Esophagus mucosa (tissue), 1 donor: ENCODE measurements at regions not wholly inside any gene's neighbourhood (a gene's known extent, or its start where the extent isn't known, plus 50 kb on each side); places are given as distances from the start of the nearest gene placed in this dataset.
A peak's percentile ranks its signal among the peaks of the same experiment; 100 is the strongest.
"Not testable (repeated sequence)": the region's sequence is repeated elsewhere in the genome, so short reads cannot be mapped to it uniquely, and the experiment has no call there.

ENCODE experiments used
- ATAC-seq: fragments of 200-7000 bp; cut with Tn5 transposase; one replicate; pipeline ENCODE4 v1.9.1; 2020
- donor health status: DM: yes; HTN: yes; CAD: no.

DNA sequence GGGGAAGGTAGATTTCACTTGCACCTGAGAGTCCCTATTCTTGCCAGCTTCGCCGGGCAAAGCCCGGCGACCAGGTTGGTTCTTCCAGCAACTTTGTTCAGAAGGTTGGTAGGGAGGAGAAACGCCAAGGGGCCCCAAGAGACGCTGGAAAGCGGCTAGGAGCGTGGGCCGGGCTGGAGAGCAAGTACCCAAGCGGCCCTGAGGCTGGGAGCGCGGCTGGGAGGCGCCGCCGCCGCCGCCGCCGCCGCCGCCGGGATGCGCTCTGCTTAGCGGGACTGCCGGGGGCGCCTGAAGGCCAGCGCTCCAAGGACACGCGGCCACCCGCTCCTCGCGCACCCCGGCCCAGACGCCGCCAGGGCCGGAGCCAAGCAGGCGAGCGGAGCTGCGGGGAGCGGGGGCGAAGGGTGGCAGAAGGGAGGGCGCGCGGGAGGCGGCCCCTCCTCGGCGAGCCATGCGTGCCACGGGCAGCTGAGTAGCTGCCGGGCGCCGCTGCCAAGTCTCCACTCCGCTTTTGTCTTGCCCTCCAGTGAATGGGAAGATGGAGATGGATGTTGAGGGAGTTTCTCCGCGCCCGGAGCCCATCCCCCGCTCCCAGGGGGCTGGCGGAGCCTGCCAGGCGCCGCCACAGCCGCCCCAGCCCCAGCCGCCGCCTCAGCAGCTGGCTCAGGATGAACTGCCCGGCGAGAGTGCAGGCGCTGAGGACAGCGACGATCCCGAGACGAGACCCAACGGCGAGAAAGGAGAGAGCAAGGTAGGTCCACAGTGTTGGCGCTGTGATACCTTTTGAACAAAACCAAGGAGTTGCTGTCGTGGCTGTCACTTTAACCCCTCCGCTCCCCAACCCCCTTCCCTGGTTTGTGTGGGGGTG lies 227.4 kb upstream of the AZI2 start:
- ATAC-seq = peak; percentile 33

DNA sequence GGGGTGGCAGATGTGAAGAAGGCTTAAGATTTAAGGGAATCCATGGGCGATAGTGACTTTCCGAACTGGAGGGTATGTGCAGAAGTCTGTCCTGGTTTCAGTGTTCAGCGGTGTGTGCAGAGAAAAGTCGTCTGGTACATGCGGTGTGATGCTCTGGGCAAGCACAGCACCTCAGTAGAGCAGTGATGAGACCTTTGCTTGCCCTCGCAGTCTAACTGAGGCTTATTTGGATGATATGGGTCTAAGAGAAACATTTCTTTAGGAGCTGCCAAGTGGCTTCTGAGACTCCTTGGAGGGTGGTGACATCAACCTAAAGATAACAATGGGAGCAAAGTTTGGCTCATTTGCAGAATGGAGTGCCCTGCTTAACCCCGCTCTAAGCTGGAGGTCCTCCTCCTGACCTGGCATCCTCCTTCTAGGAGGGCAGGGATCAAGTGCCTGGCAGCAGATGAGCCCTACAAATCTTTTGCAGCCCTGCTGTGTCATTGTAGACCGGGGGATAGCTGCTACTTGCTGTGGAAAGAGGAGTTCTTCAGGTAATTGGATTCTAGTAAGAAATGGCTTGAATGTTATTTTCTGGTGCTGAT lies 228.1 kb upstream of the AZI2 start:
- ATAC-seq = no peak

DNA sequence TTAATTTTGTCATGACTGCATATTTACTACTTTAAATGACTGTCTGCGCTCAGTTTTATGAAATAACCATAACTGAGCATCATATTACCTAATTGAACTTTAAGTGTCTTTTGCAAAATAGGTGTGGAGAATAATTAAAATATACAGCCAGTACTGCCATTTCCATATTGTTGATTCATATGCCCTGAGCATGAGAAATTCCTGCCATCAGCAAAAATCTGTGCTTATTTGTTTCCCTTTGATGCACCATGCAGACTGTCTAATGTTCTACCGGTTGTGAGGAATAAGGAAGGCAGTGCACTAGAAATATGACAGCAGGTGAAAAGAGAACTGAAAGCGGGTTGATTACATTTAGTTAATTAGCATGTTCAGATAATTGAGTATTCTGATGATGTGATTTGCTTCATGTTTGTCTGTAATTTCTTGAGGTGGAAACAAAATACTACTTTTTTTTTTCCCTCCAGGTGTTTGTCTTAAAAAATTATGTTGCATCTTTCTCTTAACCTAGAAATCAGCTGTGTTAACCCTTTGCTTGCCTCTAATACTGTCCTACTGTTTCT lies 229.4 kb upstream of the AZI2 start:
- ATAC-seq = no peak

DNA sequence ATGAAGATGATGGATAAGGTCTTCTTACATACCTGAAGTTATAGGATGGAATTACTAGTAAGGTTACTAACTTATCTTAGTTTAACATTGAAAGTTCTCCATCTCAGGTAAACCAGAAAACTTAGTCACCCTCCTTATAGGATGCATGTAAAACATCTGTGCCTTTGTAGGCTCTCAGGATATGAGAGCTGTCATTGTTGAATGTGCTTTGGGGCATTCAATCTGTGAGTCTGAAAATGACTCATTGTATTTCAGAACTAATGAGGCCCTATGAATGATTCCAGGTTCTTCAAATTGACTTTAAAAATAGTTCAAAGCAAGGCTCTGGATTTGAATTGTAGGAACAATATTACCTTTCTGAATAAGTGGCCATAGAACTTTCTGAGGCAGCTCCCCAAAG lies 237.7 kb upstream of the AZI2 start:
- ATAC-seq = no peak

DNA sequence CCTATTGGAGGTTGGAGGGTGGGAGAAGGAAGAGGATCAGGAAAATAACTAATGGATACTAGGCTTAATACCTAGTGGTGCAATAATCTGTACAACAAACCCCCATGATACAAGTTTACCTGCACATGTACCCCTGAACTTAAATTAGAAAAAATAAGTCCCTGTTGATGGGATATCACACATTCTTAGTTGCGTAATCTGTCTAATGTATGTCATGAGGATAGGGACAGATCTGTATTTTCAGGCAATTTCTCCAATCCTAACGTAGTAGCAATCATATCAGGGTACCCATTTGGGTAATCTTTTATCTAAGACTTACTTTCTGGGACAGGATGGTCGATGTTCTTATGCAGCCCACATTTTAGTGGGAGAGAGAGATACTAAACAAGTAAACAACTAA lies 239.1 kb upstream of the AZI2 start:
- no peak for ATAC-seq

DNA sequence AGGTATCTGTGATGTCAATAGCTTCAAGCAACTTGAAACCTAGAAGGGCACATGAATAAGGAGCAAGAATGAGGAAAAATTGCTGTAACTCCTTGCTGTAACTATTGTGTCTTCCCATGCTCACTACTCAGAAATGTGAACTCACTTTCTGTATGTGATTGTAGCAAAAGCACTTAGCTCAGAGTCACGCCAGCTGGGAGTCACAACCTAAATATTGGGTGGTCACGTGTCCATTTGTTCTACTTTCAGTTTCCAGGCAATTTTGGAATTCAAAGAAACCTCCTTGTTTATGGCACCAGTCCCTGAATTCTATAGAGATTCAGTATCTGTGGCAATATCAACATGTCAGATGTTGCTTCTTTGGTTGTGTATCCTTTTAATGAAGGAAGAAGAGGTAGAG lies 241.6 kb upstream of the AZI2 start:
- ATAC-seq = no peak

DNA sequence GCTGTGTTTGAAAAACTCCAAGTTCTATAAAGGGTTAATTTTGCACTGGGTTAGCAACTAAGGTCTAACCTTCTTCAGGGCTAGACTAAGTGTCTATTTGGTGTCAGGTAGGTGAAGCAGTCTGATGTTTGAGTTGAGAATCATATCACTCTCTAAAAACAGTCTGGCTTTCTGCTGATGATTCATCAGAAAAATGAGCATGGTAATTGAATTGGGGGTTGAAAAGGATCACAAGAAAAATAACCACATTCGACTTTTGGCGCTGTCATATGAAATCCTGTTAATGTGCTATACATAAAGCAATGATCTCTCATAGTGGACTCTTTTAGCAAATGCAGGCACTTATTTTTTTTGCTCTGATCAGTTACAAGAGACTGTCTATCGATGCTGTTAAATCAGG lies 242.2 kb upstream of the AZI2 start:
- ATAC-seq = no peak

DNA sequence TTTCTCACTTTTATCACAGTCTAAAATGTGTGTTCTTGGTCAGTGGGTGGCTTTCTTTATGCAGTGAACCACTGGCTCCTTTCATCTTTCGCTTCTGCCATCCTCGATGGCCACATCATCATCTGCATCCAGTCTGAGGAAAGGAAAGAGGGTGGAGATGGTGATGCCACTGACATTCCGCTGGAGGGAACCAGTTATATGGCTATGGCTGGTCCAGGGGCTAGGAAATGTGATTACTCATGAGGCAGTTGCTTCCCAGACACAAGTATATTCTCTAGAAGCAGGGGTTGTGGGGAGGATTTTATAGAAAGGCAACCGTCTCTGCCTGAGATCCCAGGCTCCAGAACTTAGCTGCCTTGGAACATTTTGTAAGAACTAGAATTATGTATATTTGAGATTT lies 246.7 kb upstream of the AZI2 start:
- no peak for ATAC-seq

DNA sequence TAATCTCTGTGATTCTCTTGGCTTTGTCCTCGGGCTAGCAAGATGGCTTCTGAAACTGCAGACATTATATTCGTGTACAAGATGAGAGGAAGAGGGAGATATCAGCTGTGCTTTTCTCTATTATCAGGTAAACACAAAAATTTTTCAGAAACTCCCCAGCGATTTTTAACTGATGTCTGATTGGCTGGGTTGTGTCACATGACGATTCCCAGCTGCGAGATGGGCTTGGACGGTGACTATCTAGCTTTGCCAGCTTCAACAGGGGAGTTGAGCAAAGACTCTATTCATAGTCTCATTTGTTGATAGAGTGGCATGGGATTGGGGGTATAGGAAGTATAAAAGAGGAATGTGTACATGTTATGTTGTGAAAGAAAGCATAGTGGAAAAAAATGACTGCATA lies 248.8 kb upstream of the AZI2 start:
- ATAC-seq = no peak

DNA sequence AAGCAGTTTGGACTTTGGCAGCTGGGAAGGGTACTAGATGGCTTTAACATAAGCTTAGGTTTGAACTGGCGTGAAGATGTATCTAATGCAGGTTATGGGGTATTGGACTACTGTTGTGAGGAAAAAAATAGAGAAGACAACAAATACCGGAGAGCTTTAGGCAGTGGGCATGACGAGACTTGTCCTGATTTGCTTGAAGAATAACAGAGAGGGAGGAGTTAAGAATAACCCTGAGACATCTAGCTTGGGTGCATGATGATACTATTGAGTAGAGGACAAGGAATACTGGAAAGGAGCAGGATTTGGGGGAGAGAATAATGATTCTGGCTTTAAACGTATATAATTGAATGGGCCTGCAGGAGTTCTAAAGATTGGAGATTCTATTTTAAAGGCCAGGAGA lies 249.5 kb upstream of the AZI2 start:
- ATAC-seq = no peak

DNA sequence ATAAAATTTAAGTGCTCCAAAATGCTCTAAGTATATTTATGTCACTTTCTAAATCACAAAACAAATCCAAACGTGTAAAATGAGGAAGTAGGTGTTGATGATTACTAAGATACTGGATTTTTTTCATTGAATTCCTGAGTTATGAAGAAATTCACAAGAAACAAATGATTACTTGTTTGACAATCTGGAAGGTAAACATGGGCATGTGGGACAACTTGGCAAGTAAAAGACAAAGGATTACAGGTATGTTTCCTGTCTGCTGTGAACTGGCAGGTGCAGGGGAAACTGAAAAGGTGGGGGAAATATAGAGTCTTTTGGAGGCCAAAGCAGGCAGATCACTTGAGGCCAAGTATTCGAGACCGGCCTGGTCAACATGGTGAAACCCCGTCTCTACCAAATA lies 252.7 kb upstream of the AZI2 start:
- no peak for ATAC-seq

DNA sequence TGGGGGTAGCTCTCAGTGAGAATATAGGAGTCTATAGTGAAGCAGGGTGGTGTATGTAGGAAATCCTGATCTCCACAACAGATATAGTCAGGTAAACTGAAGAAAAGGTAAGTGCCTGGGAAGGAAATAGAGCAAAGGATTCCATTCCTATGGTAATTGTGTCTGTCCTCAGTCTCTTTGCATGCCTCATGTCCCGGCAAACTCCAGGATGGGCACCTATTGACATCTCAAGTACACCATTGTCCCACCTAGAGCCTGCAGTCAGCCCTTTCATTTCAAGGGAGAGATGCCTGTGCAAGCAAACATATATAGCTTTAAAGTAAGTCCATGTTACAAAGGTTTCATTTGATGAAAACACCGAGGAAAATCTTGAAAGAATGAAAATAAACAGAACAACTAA lies 257.7 kb upstream of the AZI2 start:
- no peak for ATAC-seq

DNA sequence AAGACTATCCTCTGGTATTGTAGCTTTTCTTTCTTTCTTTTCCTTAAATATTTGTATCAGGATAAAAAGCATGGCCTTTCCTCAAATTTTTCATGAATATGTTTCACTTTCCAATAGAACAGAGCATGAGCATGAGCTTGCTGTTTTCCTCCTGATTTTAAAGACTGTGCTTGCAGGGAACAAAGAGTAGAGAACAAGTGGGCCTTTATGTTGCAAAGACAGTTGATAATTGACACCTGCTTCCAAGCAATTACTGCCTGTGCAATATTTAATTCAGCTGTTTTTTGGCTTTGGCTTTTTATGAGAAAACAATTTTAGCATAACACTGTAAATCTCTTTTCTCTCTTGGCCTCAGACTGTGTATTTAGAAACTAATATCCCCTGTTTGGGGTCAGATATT lies 263.6 kb upstream of the AZI2 start:
- ATAC-seq = no peak

DNA sequence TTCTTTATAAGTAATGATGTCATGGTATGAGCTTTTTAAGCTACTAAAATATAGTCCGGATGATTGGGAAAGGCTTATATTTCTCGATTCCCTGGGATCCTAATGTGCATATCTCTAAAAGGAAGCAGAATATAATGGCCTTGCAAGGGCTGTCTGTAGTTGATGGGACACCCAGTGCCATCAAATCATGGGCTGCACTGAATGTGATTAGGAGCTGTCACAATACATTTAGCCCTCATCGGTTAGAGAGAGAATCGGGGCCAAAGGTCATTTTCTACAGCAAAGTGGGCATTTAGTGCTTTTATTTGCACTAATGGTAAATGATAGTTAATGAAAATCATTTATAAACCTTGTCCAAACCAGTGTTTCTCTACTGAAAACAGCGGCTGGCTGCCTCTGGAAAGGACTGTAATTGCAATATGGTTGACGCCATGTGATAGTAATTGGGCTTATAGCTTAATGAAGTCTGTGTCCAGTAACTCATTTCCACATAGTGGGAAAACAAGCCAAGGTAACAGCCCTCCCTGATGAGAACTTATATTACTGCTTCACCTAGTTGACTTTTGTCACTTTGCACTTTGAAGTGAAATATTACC lies 265.0 kb upstream of the AZI2 start:
- ATAC-seq = no peak

DNA sequence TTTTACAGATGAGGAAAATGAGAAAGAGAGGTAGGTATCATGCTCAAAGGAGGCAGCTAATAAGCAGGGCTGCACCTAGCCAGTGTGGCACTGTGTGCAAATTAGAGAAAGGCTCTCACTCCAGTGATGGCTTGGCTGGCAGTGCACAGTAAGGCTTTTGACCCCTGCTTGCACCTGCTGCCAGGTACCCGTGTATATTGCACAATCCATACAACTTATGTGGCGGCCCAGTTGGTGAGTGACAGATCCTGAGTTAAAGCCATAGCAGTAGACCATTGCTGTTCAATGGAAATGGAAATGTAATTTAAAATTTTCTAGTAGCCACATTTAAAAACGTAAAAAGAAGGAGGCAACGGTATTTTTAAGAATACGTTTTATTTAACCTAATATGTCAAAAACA lies 266.4 kb upstream of the AZI2 start:
- no peak for ATAC-seq

DNA sequence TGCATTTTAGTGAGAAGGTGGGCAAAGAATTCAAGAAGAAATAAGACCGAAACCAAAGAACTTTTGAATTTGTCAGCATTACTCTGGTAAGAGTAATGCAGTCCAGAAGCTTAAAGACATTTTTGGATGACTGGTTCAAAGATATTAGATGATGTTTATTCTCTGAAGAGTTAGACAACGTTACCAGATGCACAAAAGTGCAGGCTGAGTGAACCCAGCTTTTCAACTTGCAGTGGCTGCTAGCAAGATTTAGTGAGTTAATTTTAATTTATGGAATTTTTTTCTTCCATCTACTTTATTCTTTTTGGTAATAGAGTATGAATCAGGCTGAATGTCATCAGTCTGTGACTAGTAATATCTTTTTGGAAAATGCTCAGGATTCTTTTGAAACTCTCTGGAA lies 267.3 kb upstream of the AZI2 start:
- ATAC-seq = no peak

DNA sequence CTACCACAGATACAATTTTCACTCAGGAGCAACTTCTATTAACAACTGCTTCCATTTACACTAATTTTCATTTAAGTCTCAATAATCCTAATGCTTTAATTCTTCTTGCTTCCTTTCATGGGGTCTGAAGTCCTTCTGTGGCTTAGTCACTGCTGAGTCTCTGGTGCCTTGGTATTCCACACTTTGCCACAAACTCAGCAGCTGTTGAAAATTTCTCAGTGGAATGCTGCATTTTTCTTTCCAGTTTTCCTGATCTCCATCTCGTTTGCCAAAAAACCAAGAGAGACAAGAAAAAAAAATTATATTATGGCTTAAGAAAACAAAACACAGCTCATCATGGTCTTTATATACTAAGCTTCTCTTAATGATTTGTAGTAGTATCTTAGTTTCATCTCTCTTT lies 269.2 kb upstream of the AZI2 start:
- ATAC-seq = no peak

DNA sequence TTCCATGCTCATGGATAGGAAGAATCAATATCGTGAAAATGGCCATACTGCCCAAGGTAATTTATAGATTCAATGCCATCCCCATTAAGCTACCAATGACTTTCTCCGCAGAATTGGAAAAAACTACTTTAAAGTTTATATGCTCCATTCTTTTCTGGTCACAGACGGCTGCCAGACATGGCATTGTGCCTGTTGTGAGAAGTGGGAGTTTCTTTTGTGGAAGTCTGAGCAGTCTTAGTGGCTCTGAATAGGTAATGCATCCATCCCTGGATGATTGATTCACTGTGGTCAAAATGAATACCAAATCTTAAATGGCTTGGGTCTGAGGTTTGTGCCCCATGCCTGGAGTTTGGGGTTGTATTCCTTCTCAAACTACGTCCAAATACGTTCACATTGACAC lies 274.5 kb upstream of the AZI2 start:
- no peak for ATAC-seq

DNA sequence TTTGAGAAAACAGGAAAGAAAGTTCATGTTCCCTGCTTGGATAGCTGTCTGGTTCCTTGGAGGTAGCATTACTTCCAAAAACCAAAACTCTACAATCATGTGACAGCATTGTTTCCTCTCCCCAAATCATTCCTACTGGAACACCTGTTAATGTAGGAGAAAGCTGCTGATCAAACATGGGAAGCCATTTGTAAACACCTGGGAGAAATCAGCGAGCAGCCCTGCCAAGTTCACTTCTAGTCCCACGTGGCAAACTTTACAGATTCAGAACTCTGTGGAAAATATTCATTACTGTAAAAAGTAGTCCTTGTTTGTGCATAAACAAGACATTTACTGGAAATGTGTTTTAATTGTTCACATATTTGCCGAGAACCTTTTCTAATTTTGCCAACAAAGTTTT lies 275.5 kb upstream of the AZI2 start:
- no peak for ATAC-seq

DNA sequence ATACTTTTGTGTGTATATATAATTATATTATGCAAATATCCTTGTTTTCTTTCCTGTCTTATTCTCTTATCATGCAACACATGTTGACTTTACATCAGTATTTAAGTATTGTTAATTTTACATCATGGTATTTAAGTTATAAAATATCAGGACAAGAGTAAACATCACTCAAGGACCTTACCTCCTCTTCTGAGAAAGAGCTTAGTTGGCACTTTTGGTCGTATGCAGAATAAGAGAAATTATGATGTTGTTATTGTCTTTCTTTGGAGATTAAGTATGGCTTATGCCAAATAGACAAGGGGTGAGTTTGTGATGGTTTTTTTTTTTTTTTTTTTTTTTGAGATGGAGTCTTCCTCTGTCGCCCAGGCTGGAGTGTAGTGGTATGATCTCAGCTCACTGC lies 279.2 kb upstream of the AZI2 start:
- ATAC-seq = not testable (repeated sequence)

DNA sequence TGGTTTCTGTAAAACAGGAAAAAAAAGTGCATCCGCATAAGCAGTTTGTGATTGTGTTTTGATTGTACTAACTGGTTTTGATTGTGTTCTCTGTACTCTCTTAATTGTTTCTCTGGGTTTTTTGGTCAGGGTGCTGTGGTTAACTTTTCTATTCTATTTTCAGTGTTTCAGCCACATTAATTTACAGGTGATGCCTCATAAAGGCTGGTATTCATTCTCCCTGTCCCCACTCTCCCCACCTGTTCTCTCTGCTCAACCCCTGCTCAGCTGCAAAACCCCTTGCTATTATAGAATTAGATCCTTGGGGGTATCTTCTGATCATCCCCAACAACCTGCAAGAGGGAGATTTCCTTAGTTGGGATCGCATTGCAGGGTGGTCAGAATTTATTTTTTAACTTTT lies 285.4 kb upstream of the AZI2 start:
- no peak for ATAC-seq

DNA sequence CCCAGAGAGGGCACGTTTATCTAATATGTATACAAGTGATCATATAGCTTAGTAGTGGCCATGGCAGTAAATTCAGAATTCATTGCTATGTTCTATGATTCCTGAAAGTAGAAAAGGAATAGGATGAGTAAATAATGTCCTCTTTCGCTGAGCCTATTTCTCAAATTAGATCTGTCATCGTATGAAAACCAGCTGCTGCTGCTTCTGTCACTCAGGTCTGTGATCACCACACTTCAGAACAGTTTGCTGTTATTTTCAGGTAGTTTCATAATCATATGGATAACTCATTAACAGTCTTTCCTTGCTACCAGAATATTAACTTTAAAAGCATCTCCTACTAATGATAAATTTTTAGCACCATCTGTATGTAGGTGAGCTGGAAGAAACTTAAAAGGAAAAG lies 289.1 kb upstream of the AZI2 start:
- ATAC-seq = no peak

DNA sequence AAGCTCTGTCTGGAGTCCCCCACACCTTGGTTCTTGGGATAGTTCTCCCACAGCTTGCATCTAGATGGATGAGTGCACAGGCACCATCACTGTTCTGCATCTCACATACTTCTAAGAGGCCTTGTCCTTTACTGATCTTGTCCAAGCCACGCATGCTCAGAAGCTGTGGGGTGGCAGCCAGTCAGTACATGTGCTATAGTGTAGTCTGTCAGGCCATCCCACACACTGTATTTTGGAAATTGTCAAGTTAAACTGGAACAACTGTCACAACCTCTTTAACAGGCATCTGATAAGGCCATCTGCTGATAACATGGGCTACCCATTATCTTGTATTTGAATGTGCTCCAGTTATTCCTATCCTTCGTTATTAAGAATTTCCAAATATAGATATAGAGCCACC lies 296.5 kb upstream of the AZI2 start:
- ATAC-seq = no peak

DNA sequence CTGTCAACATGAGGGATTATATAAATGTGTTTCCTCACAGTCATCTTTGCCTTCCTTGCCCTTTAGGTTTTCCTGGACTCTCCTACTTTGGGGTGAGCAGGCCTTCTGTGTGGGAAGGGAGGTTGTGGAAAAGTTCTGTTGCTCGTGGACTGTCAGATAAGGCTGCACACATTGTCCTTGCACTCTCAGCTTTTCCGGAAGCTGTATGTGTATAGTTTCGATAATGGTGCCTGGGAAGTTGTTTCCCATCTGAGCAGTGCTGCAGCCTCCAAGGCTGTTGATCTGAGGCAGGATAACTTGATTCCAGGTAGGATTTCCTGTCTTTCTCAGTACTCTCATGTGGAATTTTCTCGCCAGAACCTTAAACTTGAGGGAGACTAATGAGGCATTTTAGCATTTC lies 297.8 kb upstream of the AZI2 start:
- no peak for ATAC-seq
